Heart left ventricle (tissue), 13 donors: ENCODE measurements at regions not wholly inside any gene's neighbourhood (a gene's known extent, or its start where the extent isn't known, plus 50 kb on each side); places are given as distances from the start of the nearest gene placed in this dataset.

Experiments
- POLR2A ChIP-seq, 2 donors: fragments of 450-650 bp; IDR thresholded peaks; one replicate each; pipeline ENCODE4 v1.6.1; 2017; ENCODE audit warnings: antibody characterized with exemption in 2 of 2, mild to moderate bottlenecking in 2 of 2, moderate library complexity in 2 of 2
- TF ChIP-seq, protein P1 (sequence below), 12 donors: fragments of 200-600 bp; sonication (generic) in 4 of 12; IDR thresholded peaks; one replicate each; pipeline versions ENCODE4 v1.5.0 to v1.8.0; 2018 to 2022; ENCODE audit warnings: antibody characterized with exemption in 12 of 12, mild to moderate bottlenecking in 5 of 12
- donor health status: ischemic (EF 13 %, LVEDD 7.1; RV severe dilation, severe dysfunction).
- donor health status: DM: no; HTN: yes; CAD: no.
- donor health status: DM: no; HTN: no; CAD: no.
- donor health status: ischemic (EF 25% LVEDD 6.9; RV normal size, moderate dysfunction).
- donor health status: ischemic (EF 25% LVEDD 5.7; RV mildly dilated, moderate dysfunction).
- donor health status: ischemic (EF 35%, LVEDD 5.7; RV mildly dilated, moderate dysfunction).
- donor health status: nonischemic (EF 11% LVEDD 7.7; RV severe dilation, severe dysfunction).
- donor health status: DM: yes; HTN: yes; CAD: no.
- donor health status: PGD.
- donor health status: ischemic (EF 29% LVEDD 5.4; RV normal size, mild dysfunction).
- donor health status: nonischemic (EF 23%, LVEDD 6.1; RV moderate dilation, normal function).

DNA sequence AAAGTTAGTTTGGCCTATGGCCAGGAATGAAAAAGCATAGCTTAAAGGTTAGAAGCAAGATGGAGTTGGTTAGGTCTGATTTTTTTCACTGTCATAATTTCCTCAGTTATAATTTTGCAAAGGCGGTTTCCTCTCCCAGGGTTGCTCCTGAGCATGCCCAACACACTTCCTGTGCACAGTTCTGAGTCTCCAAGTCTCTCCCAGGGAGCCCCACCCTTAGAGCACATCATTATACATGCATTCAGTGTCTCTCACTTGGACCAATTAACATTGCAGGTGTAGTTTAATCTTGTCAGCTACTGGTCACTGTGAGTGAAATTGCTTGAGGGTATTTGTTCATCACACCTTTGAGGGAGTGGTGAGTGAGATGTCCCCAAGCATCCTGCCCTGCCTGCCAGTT is 96.0 kb upstream of the ATP10A start:
- TF ChIP-seq, protein P1, sequence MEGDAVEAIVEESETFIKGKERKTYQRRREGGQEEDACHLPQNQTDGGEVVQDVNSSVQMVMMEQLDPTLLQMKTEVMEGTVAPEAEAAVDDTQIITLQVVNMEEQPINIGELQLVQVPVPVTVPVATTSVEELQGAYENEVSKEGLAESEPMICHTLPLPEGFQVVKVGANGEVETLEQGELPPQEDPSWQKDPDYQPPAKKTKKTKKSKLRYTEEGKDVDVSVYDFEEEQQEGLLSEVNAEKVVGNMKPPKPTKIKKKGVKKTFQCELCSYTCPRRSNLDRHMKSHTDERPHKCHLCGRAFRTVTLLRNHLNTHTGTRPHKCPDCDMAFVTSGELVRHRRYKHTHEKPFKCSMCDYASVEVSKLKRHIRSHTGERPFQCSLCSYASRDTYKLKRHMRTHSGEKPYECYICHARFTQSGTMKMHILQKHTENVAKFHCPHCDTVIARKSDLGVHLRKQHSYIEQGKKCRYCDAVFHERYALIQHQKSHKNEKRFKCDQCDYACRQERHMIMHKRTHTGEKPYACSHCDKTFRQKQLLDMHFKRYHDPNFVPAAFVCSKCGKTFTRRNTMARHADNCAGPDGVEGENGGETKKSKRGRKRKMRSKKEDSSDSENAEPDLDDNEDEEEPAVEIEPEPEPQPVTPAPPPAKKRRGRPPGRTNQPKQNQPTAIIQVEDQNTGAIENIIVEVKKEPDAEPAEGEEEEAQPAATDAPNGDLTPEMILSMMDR (IDR thresholded peaks at IDR 0.05): no peak
- no peak for TF ChIP-seq POLR2A (IDR thresholded peaks at IDR 0.05)
